Stimulated activated memory B cell treated with anti-CD40 and anti-IgM and Interleukin-4, amounts not matched to agents 10 μg/mL and 1 μg/mL and 100 μg/mL, for 72 hours (primary cell): ENCODE measurements at regions not wholly inside any gene's neighbourhood (a gene's known extent, or its start where the extent isn't known, plus 50 kb on each side); places are given as distances from the start of the nearest gene placed in this dataset.
"Not testable (repeated sequence)": the region's sequence is repeated elsewhere in the genome, so short reads cannot be mapped to it uniquely, and the experiment has no call there.

Source experiments
- ATAC-seq: fragments of 150-1000 bp; cut with Tn5 transposase; 2 replicates; pipeline ENCODE4 v1.10.0; 2021
- H3K27ac Mint-ChIP-seq: one replicate; pipeline ENCODE4 v1.8.0; 2022; ENCODE audit warnings: mild to moderate bottlenecking, mixed read lengths
- H3K27me3 Mint-ChIP-seq: one replicate; pipeline ENCODE4 v1.8.0; 2022; ENCODE audit warnings: mixed read lengths
- H3K36me3 Mint-ChIP-seq: one replicate; pipeline ENCODE4 v1.8.0; 2022; ENCODE audit warnings: mixed read lengths
- H3K4me1 Mint-ChIP-seq: one replicate; pipeline ENCODE4 v1.8.0; 2022; ENCODE audit warnings: mixed read lengths
- H3K4me3 Mint-ChIP-seq: one replicate; pipeline ENCODE4 v1.8.0; 2022; ENCODE audit warnings: mild to moderate bottlenecking, moderate library complexity, mixed read lengths
- H3K9me3 Mint-ChIP-seq: one replicate; pipeline ENCODE4 v1.8.0; 2022; ENCODE audit warnings: mixed read lengths

- no peak overlapping the region for H3K4me3 Mint-ChIP-seq
- peaks cover 7% of the 10 kb centered on the region for H3K9me3 Mint-ChIP-seq
- no peaks in the 10 kb centered on the region for H3K27me3 Mint-ChIP-seq
- H3K4me1 Mint-ChIP-seq: no peaks in the 10 kb centered on the region
- H3K27ac Mint-ChIP-seq: no peak overlapping the region
- ATAC-seq: no peak
- H3K36me3 Mint-ChIP-seq: no peaks in the 10 kb centered on the region
Measured at GRCh38 chr6:102918161-102918560, 1524.7 kb downstream of the GRIK2 start.

- Mint-ChIP-seq H3K4me3 (no peak overlapping the region), H3K4me1 (no peaks in the 10 kb centered on the region), H3K27ac (no peak overlapping the region), H3K9me3 (peaks cover 5% of the 10 kb centered on the region), H3K27me3 (no peaks in the 10 kb centered on the region), H3K36me3 (no peaks in the 10 kb centered on the region)
- ATAC-seq: no peak
Measured at GRCh38 chr6:102911571-102911970, 1518.1 kb downstream of the GRIK2 start.

- not testable (repeated sequence) for H3K9me3 Mint-ChIP-seq, H3K4me3 Mint-ChIP-seq, H3K27ac Mint-ChIP-seq, H3K4me1 Mint-ChIP-seq, ATAC-seq, H3K27me3 Mint-ChIP-seq, H3K36me3 Mint-ChIP-seq
Measured at GRCh38 chr6:102910701-102911139, 1517.2 kb downstream of the GRIK2 start.

GRCh38 chr6:102907181-102907580, 1513.7 kb downstream of the GRIK2 start:
- no peaks in the 10 kb centered on the region for H3K4me1 Mint-ChIP-seq
- H3K27me3 Mint-ChIP-seq: no peaks in the 10 kb centered on the region
- peaks cover 9% of the 10 kb centered on the region for H3K9me3 Mint-ChIP-seq
- H3K27ac Mint-ChIP-seq: no peak overlapping the region
- H3K36me3 Mint-ChIP-seq: no peaks in the 10 kb centered on the region
- ATAC-seq: no peak
- H3K4me3 Mint-ChIP-seq: no peak overlapping the region

GRCh38 chr6:102902471-102902870, 1509.0 kb downstream of the GRIK2 start:
- H3K4me1 Mint-ChIP-seq: no peaks in the 10 kb centered on the region
- no peak overlapping the region for H3K27ac Mint-ChIP-seq
- no peak overlapping the region for H3K4me3 Mint-ChIP-seq
- peaks cover 10% of the 10 kb centered on the region for H3K9me3 Mint-ChIP-seq
- no peaks in the 10 kb centered on the region for H3K27me3 Mint-ChIP-seq
- no peak for ATAC-seq
- no peaks in the 10 kb centered on the region for H3K36me3 Mint-ChIP-seq

- no peak overlapping the region for H3K4me3 Mint-ChIP-seq
- H3K36me3 Mint-ChIP-seq: no peaks in the 10 kb centered on the region
- no peaks in the 10 kb centered on the region for H3K4me1 Mint-ChIP-seq
- no peak overlapping the region for H3K27ac Mint-ChIP-seq
- peaks cover 8% of the 10 kb centered on the region for H3K9me3 Mint-ChIP-seq
- H3K27me3 Mint-ChIP-seq: no peaks in the 10 kb centered on the region
- no peak for ATAC-seq
Measured at GRCh38 chr6:102895683-102896082, 1502.2 kb downstream of the GRIK2 start.

GRCh38 chr6:102885165-102885564, 1491.7 kb downstream of the GRIK2 start:
- H3K4me1 Mint-ChIP-seq: no peaks in the 10 kb centered on the region
- no peak overlapping the region for H3K4me3 Mint-ChIP-seq
- no peaks in the 10 kb centered on the region for H3K9me3 Mint-ChIP-seq
- H3K36me3 Mint-ChIP-seq: no peaks in the 10 kb centered on the region
- ATAC-seq: no peak
- H3K27me3 Mint-ChIP-seq: no peaks in the 10 kb centered on the region
- H3K27ac Mint-ChIP-seq: no peak overlapping the region

GRCh38 chr6:102853249-102853955, 1459.9 kb downstream of the GRIK2 start:
- no peak for ATAC-seq
- Mint-ChIP-seq H3K36me3 (no peaks in the 10 kb centered on the region), H3K4me3 (no peak overlapping the region), H3K27ac (no peak overlapping the region), H3K27me3 (no peaks in the 10 kb centered on the region), H3K4me1 (peaks cover 8% of the 10 kb centered on the region), H3K9me3 (no peaks in the 10 kb centered on the region)

GRCh38 chr6:102848796-102849195, 1455.3 kb downstream of the GRIK2 start:
- Mint-ChIP-seq H3K9me3 (peaks cover 6% of the 10 kb centered on the region), H3K4me3 (no peak overlapping the region), H3K4me1 (peaks cover 8% of the 10 kb centered on the region), H3K36me3 (no peaks in the 10 kb centered on the region), H3K27ac (no peak overlapping the region), H3K27me3 (no peaks in the 10 kb centered on the region)
- no peak for ATAC-seq

GRCh38 chr6:102848210-102848609, 1454.7 kb downstream of the GRIK2 start:
- Mint-ChIP-seq H3K9me3 (peaks cover 6% of the 10 kb centered on the region), H3K36me3 (no peaks in the 10 kb centered on the region), H3K4me3 (no peak overlapping the region), H3K4me1 (peaks cover 8% of the 10 kb centered on the region), H3K27ac (no peak overlapping the region), H3K27me3 (no peaks in the 10 kb centered on the region)
- ATAC-seq: no peak

GRCh38 chr6:102841060-102841459, 1447.6 kb downstream of the GRIK2 start:
- Mint-ChIP-seq H3K9me3 (peaks cover 6% of the 10 kb centered on the region), H3K27ac (no peak overlapping the region), H3K36me3 (no peaks in the 10 kb centered on the region), H3K4me3 (no peak overlapping the region), H3K4me1 (no peaks in the 10 kb centered on the region), H3K27me3 (no peaks in the 10 kb centered on the region)
- no peak for ATAC-seq

GRCh38 chr6:102832021-102832420, 1438.5 kb downstream of the GRIK2 start:
- Mint-ChIP-seq H3K4me3 (no peak overlapping the region), H3K36me3 (no peaks in the 10 kb centered on the region), H3K4me1 (no peaks in the 10 kb centered on the region), H3K27me3 (no peaks in the 10 kb centered on the region), H3K9me3 (peaks cover 2% of the 10 kb centered on the region), H3K27ac (no peak overlapping the region)
- no peak for ATAC-seq

- Mint-ChIP-seq H3K4me3 (no peak overlapping the region), H3K36me3 (no peaks in the 10 kb centered on the region), H3K27ac (no peak overlapping the region), H3K9me3 (no peaks in the 10 kb centered on the region), H3K4me1 (no peaks in the 10 kb centered on the region), H3K27me3 (no peaks in the 10 kb centered on the region)
- ATAC-seq: no peak
Measured at GRCh38 chr6:102820098-102820497, 1426.6 kb downstream of the GRIK2 start.

GRCh38 chr6:102815207-102815606, 1421.7 kb downstream of the GRIK2 start:
- no peak overlapping the region for H3K4me3 Mint-ChIP-seq

GRCh38 chr6:102813489-102814275, 1420.2 kb downstream of the GRIK2 start:
- no peaks in the 10 kb centered on the region for H3K4me1 Mint-ChIP-seq
- H3K9me3 Mint-ChIP-seq: no peaks in the 10 kb centered on the region
- H3K27me3 Mint-ChIP-seq: no peaks in the 10 kb centered on the region
- ATAC-seq: no peak
- H3K27ac Mint-ChIP-seq: no peak overlapping the region
- H3K4me3 Mint-ChIP-seq: no peak overlapping the region
- no peaks in the 10 kb centered on the region for H3K36me3 Mint-ChIP-seq

More at GRCh38 chr6:102815207-102815606, 1421.7 kb downstream of the GRIK2 start:
- Mint-ChIP-seq H3K36me3 (no peaks in the 10 kb centered on the region), H3K4me1 (no peaks in the 10 kb centered on the region), H3K27ac (no peak overlapping the region), H3K9me3 (no peaks in the 10 kb centered on the region), H3K27me3 (no peaks in the 10 kb centered on the region)
- no peak for ATAC-seq

GRCh38 chr6:102812242-102812641, 1418.7 kb downstream of the GRIK2 start:
- Mint-ChIP-seq H3K4me3 (no peak overlapping the region), H3K9me3 (no peaks in the 10 kb centered on the region), H3K27me3 (no peaks in the 10 kb centered on the region), H3K36me3 (no peaks in the 10 kb centered on the region), H3K4me1 (no peaks in the 10 kb centered on the region), H3K27ac (no peak overlapping the region)
- ATAC-seq: no peak
